ENCODE measurements at regions not wholly inside any gene's neighbourhood (a gene's known extent, or its start where the extent isn't known, plus 50 kb on each side); places are given as distances from the start of the nearest gene placed in this dataset.

DNA sequence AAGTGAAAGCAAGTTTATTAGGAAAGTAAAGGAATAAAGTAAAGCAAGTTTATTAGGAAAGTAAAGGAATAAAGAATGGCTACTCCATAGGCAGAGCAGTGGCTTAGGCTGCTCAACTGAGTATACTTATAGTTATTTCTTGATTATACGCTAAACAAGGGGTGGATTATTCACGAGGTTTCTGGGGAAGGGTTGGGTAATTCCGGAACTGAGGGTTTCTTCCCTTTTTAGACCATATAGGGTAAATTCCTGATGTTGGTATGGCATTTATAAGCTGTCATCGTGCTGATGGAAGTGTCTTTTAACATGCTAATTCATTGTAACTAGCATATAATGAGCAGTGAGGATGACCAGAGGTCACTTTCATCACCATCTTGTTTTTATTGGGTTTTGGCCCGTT is 194.3 kb downstream of the DLEU7 start:
- TF ChIP-seq, protein P1, sequence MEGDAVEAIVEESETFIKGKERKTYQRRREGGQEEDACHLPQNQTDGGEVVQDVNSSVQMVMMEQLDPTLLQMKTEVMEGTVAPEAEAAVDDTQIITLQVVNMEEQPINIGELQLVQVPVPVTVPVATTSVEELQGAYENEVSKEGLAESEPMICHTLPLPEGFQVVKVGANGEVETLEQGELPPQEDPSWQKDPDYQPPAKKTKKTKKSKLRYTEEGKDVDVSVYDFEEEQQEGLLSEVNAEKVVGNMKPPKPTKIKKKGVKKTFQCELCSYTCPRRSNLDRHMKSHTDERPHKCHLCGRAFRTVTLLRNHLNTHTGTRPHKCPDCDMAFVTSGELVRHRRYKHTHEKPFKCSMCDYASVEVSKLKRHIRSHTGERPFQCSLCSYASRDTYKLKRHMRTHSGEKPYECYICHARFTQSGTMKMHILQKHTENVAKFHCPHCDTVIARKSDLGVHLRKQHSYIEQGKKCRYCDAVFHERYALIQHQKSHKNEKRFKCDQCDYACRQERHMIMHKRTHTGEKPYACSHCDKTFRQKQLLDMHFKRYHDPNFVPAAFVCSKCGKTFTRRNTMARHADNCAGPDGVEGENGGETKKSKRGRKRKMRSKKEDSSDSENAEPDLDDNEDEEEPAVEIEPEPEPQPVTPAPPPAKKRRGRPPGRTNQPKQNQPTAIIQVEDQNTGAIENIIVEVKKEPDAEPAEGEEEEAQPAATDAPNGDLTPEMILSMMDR (IDR thresholded peaks at IDR 0.05) = no peak
- TF ChIP-seq POLR2A (IDR thresholded peaks at IDR 0.05) (no peak), POLR2AphosphoS5 (IDR thresholded peaks at IDR 0.05; ENCODE audit: insufficient read depth in 1 of 2, low read depth in 1 of 2) (no peak)

Data from vagina (tissue), 2 donors.